ENCODE measurements at regions not wholly inside any gene's neighbourhood (a gene's known extent, or its start where the extent isn't known, plus 50 kb on each side); places are given as distances from the start of the nearest gene placed in this dataset.

GRCh38 chr12:43293396-43293795 is 258.6 kb downstream of the ADAMTS20 start:
- TF ChIP-seq CTCF (IDR thresholded peaks at IDR 0.05) (no peak), PRDM15 (CRISPR knock-in tag; IDR thresholded peaks at IDR 0.05) (no peak)

Measured in WTC11 (cell line).